H9 (cell line): ENCODE measurements at regions not wholly inside any gene's neighbourhood (a gene's known extent, or its start where the extent isn't known, plus 50 kb on each side); places are given as distances from the start of the nearest gene placed in this dataset.

ENCODE experiments used
- DNase-seq: peaks from one replicate; pipeline ENCODE4 v3.0.0-alpha.2; 2017
- H2AFZ ChIP-seq: one replicate; pipeline ENCODE4 v1.6.1; 2013; ENCODE audit warnings: mild to moderate bottlenecking, low read length, control low read depth, moderate library complexity
- H2AK5ac ChIP-seq: 2 replicates; pipeline ENCODE4 v1.6.1; 2013; ENCODE audit warnings: low read length, control low read depth, mixed read lengths; ENCODE audit not compliant: insufficient read length
- H2BK120ac ChIP-seq: one replicate; pipeline ENCODE4 v1.6.1; 2013; ENCODE audit warnings: low read depth, mild to moderate bottlenecking, low read length, control low read depth, inconsistent platforms; ENCODE audit not compliant: poor library complexity, severe bottlenecking
- H2BK12ac ChIP-seq: 2 replicates; pipeline ENCODE4 v1.6.1; 2013; ENCODE audit warnings: low read length, control low read depth, mixed read lengths, low read depth; ENCODE audit not compliant: insufficient read length
- H2BK15ac ChIP-seq: 2 replicates; pipeline ENCODE4 v1.6.1; 2013; ENCODE audit warnings: low read depth, low read length, control low read depth
- H2BK20ac ChIP-seq: one replicate; pipeline ENCODE4 v1.6.1; 2013; ENCODE audit warnings: low read depth, mild to moderate bottlenecking, low read length, control low read depth, inconsistent platforms; ENCODE audit not compliant: poor library complexity, severe bottlenecking
- H2BK5ac ChIP-seq: 2 replicates; pipeline ENCODE4 v1.6.1; 2013; ENCODE audit warnings: low read length, control low read depth, mixed read lengths; ENCODE audit not compliant: insufficient read length
- H3K14ac ChIP-seq: 2 replicates; pipeline ENCODE4 v1.6.1; 2013; ENCODE audit warnings: low read length, control low read depth; ENCODE audit not compliant: insufficient read depth
- H3K18ac ChIP-seq: 2 replicates; pipeline ENCODE4 v1.6.1; 2013; ENCODE audit warnings: low read depth, mild to moderate bottlenecking, mixed read lengths, low read length, control low read depth; ENCODE audit not compliant: insufficient read length
- H3K23ac ChIP-seq: 2 replicates; pipeline ENCODE4 v1.6.1; 2013; ENCODE audit warnings: low read length, control low read depth, mixed read lengths, low read depth; ENCODE audit not compliant: insufficient read length
- H3K23me2 ChIP-seq: 2 replicates; pipeline ENCODE4 v1.6.1; 2013; ENCODE audit warnings: low read depth, mild to moderate bottlenecking, mixed read lengths, low read length, control low read depth; ENCODE audit not compliant: insufficient read length, poor library complexity, severe bottlenecking
- H3K27ac ChIP-seq: 2 replicates; pipeline ENCODE4 v1.5.1; 2013; ENCODE audit warnings: low read length, control low read depth, mixed read lengths, low read depth; ENCODE audit not compliant: insufficient read length
- H3K27me3 ChIP-seq: 2 replicates; pipeline ENCODE4 v1.6.1; 2013; ENCODE audit warnings: low read length, control low read depth, inconsistent platforms; ENCODE audit not compliant: insufficient read depth
- H3K4ac ChIP-seq: 2 replicates; pipeline ENCODE4 v1.6.1; 2013; ENCODE audit warnings: low read depth, mild to moderate bottlenecking, control low read depth, inconsistent platforms, low read length, moderate library complexity
- H3K4me1 ChIP-seq: 2 replicates; pipeline ENCODE4 v1.6.1; 2013; ENCODE audit warnings: low read length, control low read depth, inconsistent platforms; ENCODE audit not compliant: insufficient read depth
- H3K4me2 ChIP-seq: 2 replicates; pipeline ENCODE4 v1.6.1; 2013; ENCODE audit warnings: low read length, control low read depth, mixed read lengths; ENCODE audit not compliant: insufficient read length, insufficient read depth
- H3K56ac ChIP-seq: 2 replicates; pipeline ENCODE4 v1.6.1; 2013; ENCODE audit warnings: low read depth, mild to moderate bottlenecking, mixed read lengths, low read length, control low read depth; ENCODE audit not compliant: insufficient read length
- H3K79me1 ChIP-seq: 2 replicates; pipeline ENCODE4 v1.6.1; 2013; ENCODE audit warnings: low read depth, mild to moderate bottlenecking, moderate library complexity, low read length, control low read depth, inconsistent platforms; ENCODE audit not compliant: insufficient read depth, poor library complexity, severe bottlenecking
- H3K79me2 ChIP-seq: 2 replicates; pipeline ENCODE4 v1.6.1; 2013; ENCODE audit warnings: low read length, control low read depth, inconsistent platforms; ENCODE audit not compliant: insufficient read depth
- H3K9ac ChIP-seq: 2 replicates; pipeline ENCODE4 v1.6.1; 2013; ENCODE audit warnings: low read length, control low read depth, mixed read lengths; ENCODE audit not compliant: insufficient read length; ENCODE audit errors: extremely low read depth
- H3K9me3 ChIP-seq: one replicate; pipeline ENCODE4 v1.6.1; 2013; ENCODE audit warnings: low read depth, low read length, inconsistent platforms; ENCODE audit not compliant: control insufficient read depth
- H3T11ph ChIP-seq: one replicate; pipeline ENCODE4 v1.6.1; 2013; ENCODE audit warnings: mild to moderate bottlenecking, low read length, control low read depth, inconsistent platforms
- H4K20me1 ChIP-seq: one replicate; pipeline ENCODE4 v1.6.1; 2013; ENCODE audit not compliant: control insufficient read depth, insufficient read length, insufficient read depth
- H4K5ac ChIP-seq: 2 replicates; pipeline ENCODE4 v1.6.1; 2013; ENCODE audit warnings: low read depth, mild to moderate bottlenecking, mixed read lengths, low read length, control low read depth; ENCODE audit not compliant: insufficient read length
- H4K8ac ChIP-seq: replicated peaks from 2 replicates; pipeline ENCODE4 v1.6.1; 2013; ENCODE audit warnings: low read length, control low read depth, mixed read lengths, low read depth; ENCODE audit not compliant: insufficient read length
- H4K91ac ChIP-seq: 2 replicates; pipeline ENCODE4 v1.6.1; 2013; ENCODE audit warnings: low read depth, mild to moderate bottlenecking, moderate library complexity, mixed read lengths, low read length, control low read depth; ENCODE audit not compliant: insufficient read length
- H3K27ac Mint-ChIP-seq, 3 experiments: 2 replicates in 2 of 3; 3 replicates in 1 of 3; pipeline ENCODE4 v1.8.0; 2020 to 2021; ENCODE audit warnings: mixed read lengths in 3 of 3, mild to moderate bottlenecking in 1 of 3, moderate library complexity in 1 of 3
- H3K27me3 Mint-ChIP-seq: 2 replicates; pipeline ENCODE4 v1.8.0; 2021; ENCODE audit warnings: low read depth, mild to moderate bottlenecking, moderate library complexity, mixed read lengths
- H3K36me3 Mint-ChIP-seq, 3 experiments: 2 replicates in 2 of 3; 3 replicates in 1 of 3; pipeline ENCODE4 v1.8.0; 2020 to 2021; ENCODE audit warnings: low read depth in 3 of 3, mixed read lengths in 3 of 3; ENCODE audit not compliant: insufficient read depth in 1 of 3
- H3K4me1 Mint-ChIP-seq, 2 experiments: 2 replicates each; pipeline ENCODE4 v1.8.0; 2020; ENCODE audit warnings: mixed read lengths in 2 of 2
- H3K4me3 Mint-ChIP-seq, 2 experiments: 2 replicates in 1 of 2; 3 replicates in 1 of 2; pipeline ENCODE4 v1.8.0; 2020 to 2021; ENCODE audit warnings: mild to moderate bottlenecking in 2 of 2, mixed read lengths in 2 of 2, moderate library complexity in 1 of 2
- H3K9me3 Mint-ChIP-seq, 2 experiments: 2 replicates in 1 of 2; 3 replicates in 1 of 2; pipeline ENCODE4 v1.8.0; 2020; ENCODE audit warnings: mild to moderate bottlenecking in 2 of 2, mixed read lengths in 2 of 2, moderate library complexity in 1 of 2
- CTCF ChIP-seq: fragments of 200-600 bp; sonication (generic); conservative IDR thresholded peaks from 3 replicates; pipeline ENCODE4 v1.8.0; 2021; ENCODE audit warnings: antibody characterized with exemption, mild to moderate bottlenecking
- WGBS: extraction: QIAGEN DNeasy Blood & Tissue Kit; methylation state at CpG from one replicate; pipeline ENCODE4 v1.1.7; 2013; ENCODE audit warnings: missing lambda C conversion rate, low lambda C conversion rate, mixed read lengths; ENCODE audit not compliant: insufficient read length; ENCODE audit errors: extremely low coverage; 5-methylcytosine and 5-hydroxymethylcytosine counted together

- H4K91ac ChIP-seq: no peak overlapping the region
- no peak overlapping the region for H4K5ac ChIP-seq
- no peak overlapping the region for H2BK5ac ChIP-seq
- H2BK12ac ChIP-seq: no peak overlapping the region
- no peak for TF ChIP-seq CTCF
- no peak overlapping the region for H2BK20ac ChIP-seq
- H3K27me3 Mint-ChIP-seq: no peaks in the 10 kb centered on the region
- WGBS: no CpG with 5 or more reads among the region's 9 CpGs
- no peaks in the 10 kb centered on the region; a peak in 2 of 5 replicates for H3K9me3 Mint-ChIP-seq
- H3K27me3 ChIP-seq: no peaks in the 10 kb centered on the region
- H3T11ph ChIP-seq: no peak overlapping the region
- no peak overlapping the region for H3K56ac ChIP-seq
- no peak overlapping the region for H3K4me2 ChIP-seq
- H3K14ac ChIP-seq: no peak overlapping the region
- H3K23me2 ChIP-seq: no peaks in the 10 kb centered on the region
- H2BK120ac ChIP-seq: no peak overlapping the region
- no peak overlapping the region for H3K4me3 Mint-ChIP-seq
- no peak for DNase-seq
- no peaks in the 10 kb centered on the region for H3K79me2 ChIP-seq
- H3K23ac ChIP-seq: no peak overlapping the region
- H3K79me1 ChIP-seq: no peaks in the 10 kb centered on the region
- H2BK15ac ChIP-seq: no peak overlapping the region
- no peaks in the 10 kb centered on the region; a peak in 1 of 7 replicates for H3K36me3 Mint-ChIP-seq
- no peaks in the 10 kb centered on the region for H4K20me1 ChIP-seq
- H3K4me1 ChIP-seq: peaks cover 7% of the 10 kb centered on the region; the same call in 1 of the 2 replicates
- H2AFZ ChIP-seq: no peak overlapping the region
- no peak overlapping the region for H3K27ac ChIP-seq
- H3K4me1 Mint-ChIP-seq: peaks cover 48 to 49% of the 10 kb centered on the region in 2 experiments
- H3K4ac ChIP-seq: no peak overlapping the region
- H3K18ac ChIP-seq: no peak overlapping the region
- no peak overlapping the region for H4K8ac ChIP-seq
- no peak overlapping the region for H2AK5ac ChIP-seq
- H3K27ac Mint-ChIP-seq: no peak overlapping the region
- no peaks in the 10 kb centered on the region for H3K9me3 ChIP-seq
- H3K9ac ChIP-seq: no peak overlapping the region
Measured at GRCh38 chr6:167446971-167447370, 122.1 kb downstream of the TTLL2 start.
